H9 (cell line): ENCODE measurements at regions not wholly inside any gene's neighbourhood (a gene's known extent, or its start where the extent isn't known, plus 50 kb on each side); places are given as distances from the start of the nearest gene placed in this dataset.
A peak's percentile ranks its signal among the peaks of the same experiment; 100 is the strongest.
"Not testable (repeated sequence)": the region's sequence is repeated elsewhere in the genome, so short reads cannot be mapped to it uniquely, and the experiment has no call there.

Source experiments
- DNase-seq: peaks from one replicate; pipeline ENCODE4 v3.0.0-alpha.2; 2017
- H2AFZ ChIP-seq: one replicate; pipeline ENCODE4 v1.6.1; 2013; ENCODE audit warnings: mild to moderate bottlenecking, low read length, control low read depth, moderate library complexity
- H2AK5ac ChIP-seq: 2 replicates; pipeline ENCODE4 v1.6.1; 2013; ENCODE audit warnings: low read length, control low read depth, mixed read lengths; ENCODE audit not compliant: insufficient read length
- H2BK120ac ChIP-seq: one replicate; pipeline ENCODE4 v1.6.1; 2013; ENCODE audit warnings: low read depth, mild to moderate bottlenecking, low read length, control low read depth, inconsistent platforms; ENCODE audit not compliant: poor library complexity, severe bottlenecking
- H2BK12ac ChIP-seq: 2 replicates; pipeline ENCODE4 v1.6.1; 2013; ENCODE audit warnings: low read length, control low read depth, mixed read lengths, low read depth; ENCODE audit not compliant: insufficient read length
- H2BK15ac ChIP-seq: 2 replicates; pipeline ENCODE4 v1.6.1; 2013; ENCODE audit warnings: low read depth, low read length, control low read depth
- H2BK20ac ChIP-seq: one replicate; pipeline ENCODE4 v1.6.1; 2013; ENCODE audit warnings: low read depth, mild to moderate bottlenecking, low read length, control low read depth, inconsistent platforms; ENCODE audit not compliant: poor library complexity, severe bottlenecking
- H2BK5ac ChIP-seq: 2 replicates; pipeline ENCODE4 v1.6.1; 2013; ENCODE audit warnings: low read length, control low read depth, mixed read lengths; ENCODE audit not compliant: insufficient read length
- H3K14ac ChIP-seq: 2 replicates; pipeline ENCODE4 v1.6.1; 2013; ENCODE audit warnings: low read length, control low read depth; ENCODE audit not compliant: insufficient read depth
- H3K18ac ChIP-seq: 2 replicates; pipeline ENCODE4 v1.6.1; 2013; ENCODE audit warnings: low read depth, mild to moderate bottlenecking, mixed read lengths, low read length, control low read depth; ENCODE audit not compliant: insufficient read length
- H3K23ac ChIP-seq: 2 replicates; pipeline ENCODE4 v1.6.1; 2013; ENCODE audit warnings: low read length, control low read depth, mixed read lengths, low read depth; ENCODE audit not compliant: insufficient read length
- H3K23me2 ChIP-seq: 2 replicates; pipeline ENCODE4 v1.6.1; 2013; ENCODE audit warnings: low read depth, mild to moderate bottlenecking, mixed read lengths, low read length, control low read depth; ENCODE audit not compliant: insufficient read length, poor library complexity, severe bottlenecking
- H3K27ac ChIP-seq: 2 replicates; pipeline ENCODE4 v1.5.1; 2013; ENCODE audit warnings: low read length, control low read depth, mixed read lengths, low read depth; ENCODE audit not compliant: insufficient read length
- H3K27me3 ChIP-seq: 2 replicates; pipeline ENCODE4 v1.6.1; 2013; ENCODE audit warnings: low read length, control low read depth, inconsistent platforms; ENCODE audit not compliant: insufficient read depth
- H3K4ac ChIP-seq: 2 replicates; pipeline ENCODE4 v1.6.1; 2013; ENCODE audit warnings: low read depth, mild to moderate bottlenecking, control low read depth, inconsistent platforms, low read length, moderate library complexity
- H3K4me1 ChIP-seq: 2 replicates; pipeline ENCODE4 v1.6.1; 2013; ENCODE audit warnings: low read length, control low read depth, inconsistent platforms; ENCODE audit not compliant: insufficient read depth
- H3K4me2 ChIP-seq: 2 replicates; pipeline ENCODE4 v1.6.1; 2013; ENCODE audit warnings: low read length, control low read depth, mixed read lengths; ENCODE audit not compliant: insufficient read length, insufficient read depth
- H3K56ac ChIP-seq: 2 replicates; pipeline ENCODE4 v1.6.1; 2013; ENCODE audit warnings: low read depth, mild to moderate bottlenecking, mixed read lengths, low read length, control low read depth; ENCODE audit not compliant: insufficient read length
- H3K79me1 ChIP-seq: 2 replicates; pipeline ENCODE4 v1.6.1; 2013; ENCODE audit warnings: low read depth, mild to moderate bottlenecking, moderate library complexity, low read length, control low read depth, inconsistent platforms; ENCODE audit not compliant: insufficient read depth, poor library complexity, severe bottlenecking
- H3K79me2 ChIP-seq: 2 replicates; pipeline ENCODE4 v1.6.1; 2013; ENCODE audit warnings: low read length, control low read depth, inconsistent platforms; ENCODE audit not compliant: insufficient read depth
- H3K9ac ChIP-seq: 2 replicates; pipeline ENCODE4 v1.6.1; 2013; ENCODE audit warnings: low read length, control low read depth, mixed read lengths; ENCODE audit not compliant: insufficient read length; ENCODE audit errors: extremely low read depth
- H3K9me3 ChIP-seq: one replicate; pipeline ENCODE4 v1.6.1; 2013; ENCODE audit warnings: low read depth, low read length, inconsistent platforms; ENCODE audit not compliant: control insufficient read depth
- H3T11ph ChIP-seq: one replicate; pipeline ENCODE4 v1.6.1; 2013; ENCODE audit warnings: mild to moderate bottlenecking, low read length, control low read depth, inconsistent platforms
- H4K20me1 ChIP-seq: one replicate; pipeline ENCODE4 v1.6.1; 2013; ENCODE audit not compliant: control insufficient read depth, insufficient read length, insufficient read depth
- H4K5ac ChIP-seq: 2 replicates; pipeline ENCODE4 v1.6.1; 2013; ENCODE audit warnings: low read depth, mild to moderate bottlenecking, mixed read lengths, low read length, control low read depth; ENCODE audit not compliant: insufficient read length
- H4K8ac ChIP-seq: replicated peaks from 2 replicates; pipeline ENCODE4 v1.6.1; 2013; ENCODE audit warnings: low read length, control low read depth, mixed read lengths, low read depth; ENCODE audit not compliant: insufficient read length
- H4K91ac ChIP-seq: 2 replicates; pipeline ENCODE4 v1.6.1; 2013; ENCODE audit warnings: low read depth, mild to moderate bottlenecking, moderate library complexity, mixed read lengths, low read length, control low read depth; ENCODE audit not compliant: insufficient read length
- H3K27ac Mint-ChIP-seq, 3 experiments: 2 replicates in 2 of 3; 3 replicates in 1 of 3; pipeline ENCODE4 v1.8.0; 2020 to 2021; ENCODE audit warnings: mixed read lengths in 3 of 3, mild to moderate bottlenecking in 1 of 3, moderate library complexity in 1 of 3
- H3K27me3 Mint-ChIP-seq: 2 replicates; pipeline ENCODE4 v1.8.0; 2021; ENCODE audit warnings: low read depth, mild to moderate bottlenecking, moderate library complexity, mixed read lengths
- H3K36me3 Mint-ChIP-seq, 3 experiments: 2 replicates in 2 of 3; 3 replicates in 1 of 3; pipeline ENCODE4 v1.8.0; 2020 to 2021; ENCODE audit warnings: low read depth in 3 of 3, mixed read lengths in 3 of 3; ENCODE audit not compliant: insufficient read depth in 1 of 3
- H3K4me1 Mint-ChIP-seq, 2 experiments: 2 replicates each; pipeline ENCODE4 v1.8.0; 2020; ENCODE audit warnings: mixed read lengths in 2 of 2
- H3K4me3 Mint-ChIP-seq, 2 experiments: 2 replicates in 1 of 2; 3 replicates in 1 of 2; pipeline ENCODE4 v1.8.0; 2020 to 2021; ENCODE audit warnings: mild to moderate bottlenecking in 2 of 2, mixed read lengths in 2 of 2, moderate library complexity in 1 of 2
- H3K9me3 Mint-ChIP-seq, 2 experiments: 2 replicates in 1 of 2; 3 replicates in 1 of 2; pipeline ENCODE4 v1.8.0; 2020; ENCODE audit warnings: mild to moderate bottlenecking in 2 of 2, mixed read lengths in 2 of 2, moderate library complexity in 1 of 2
- WGBS: extraction: QIAGEN DNeasy Blood & Tissue Kit; methylation state at CpG from one replicate; pipeline ENCODE4 v1.1.7; 2013; ENCODE audit warnings: missing lambda C conversion rate, low lambda C conversion rate, mixed read lengths; ENCODE audit not compliant: insufficient read length; ENCODE audit errors: extremely low coverage; 5-methylcytosine and 5-hydroxymethylcytosine counted together
- TF ChIP-seq, protein P1 (sequence below): fragments of 200-600 bp; sonication (generic); conservative IDR thresholded peaks from 3 replicates; pipeline ENCODE4 v1.8.0; 2021; ENCODE audit warnings: antibody characterized with exemption, mild to moderate bottlenecking

DNA sequence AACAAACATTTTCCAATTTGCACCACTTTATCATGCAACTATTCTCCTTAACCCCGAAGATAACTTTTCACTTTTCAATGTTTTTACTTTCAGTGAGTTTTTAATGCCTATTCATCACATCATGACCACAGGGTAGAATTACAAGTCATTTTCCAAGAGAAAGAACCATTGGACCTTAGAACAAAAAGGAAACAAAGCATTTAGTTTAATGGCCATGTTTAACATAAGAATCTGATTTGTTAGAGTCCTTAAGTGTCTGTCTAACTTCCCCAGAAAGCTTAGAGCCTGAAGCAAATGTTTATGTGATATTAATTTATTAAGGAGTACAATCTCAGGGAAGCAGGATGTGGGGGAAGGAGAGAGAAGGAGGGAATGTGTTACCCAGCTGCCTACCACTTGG is 325.8 kb upstream of the RIOK2 start:
- H3K79me1 ChIP-seq: no peaks in the 10 kb centered on the region
- no peak overlapping the region for H2AFZ ChIP-seq
- H3K27me3 Mint-ChIP-seq: no peaks in the 10 kb centered on the region
- no peaks in the 10 kb centered on the region for H3K23me2 ChIP-seq
- no peak overlapping the region for H3K18ac ChIP-seq
- no peak overlapping the region for H2BK12ac ChIP-seq
- no peaks in the 10 kb centered on the region for H3K27me3 ChIP-seq
- H3K4me1 ChIP-seq: no peaks in the 10 kb centered on the region; the same call in 1 of the 2 replicates
- H3K4me2 ChIP-seq: no peak overlapping the region
- H3K4me3 Mint-ChIP-seq: no peak overlapping the region
- H3K27ac ChIP-seq: no peak overlapping the region
- no peaks in the 10 kb centered on the region for H3K9me3 ChIP-seq
- H2BK20ac ChIP-seq: no peak overlapping the region
- H2BK15ac ChIP-seq: no peak overlapping the region
- no peak overlapping the region for H3K9ac ChIP-seq
- no peak overlapping the region for H3K23ac ChIP-seq
- no peak for DNase-seq
- H4K91ac ChIP-seq: no peak overlapping the region
- H3K14ac ChIP-seq: no peak overlapping the region
- no peak overlapping the region for H2BK5ac ChIP-seq
- no peak overlapping the region for H3T11ph ChIP-seq
- H4K8ac ChIP-seq: no peak overlapping the region
- H3K56ac ChIP-seq: no peak overlapping the region
- H2BK120ac ChIP-seq: no peak overlapping the region
- WGBS: no CpG with 5 or more reads among the region's 1 CpG
- H3K9me3 Mint-ChIP-seq: no peaks in the 10 kb centered on the region; a peak in 2 of 5 replicates
- TF ChIP-seq, protein P1, sequence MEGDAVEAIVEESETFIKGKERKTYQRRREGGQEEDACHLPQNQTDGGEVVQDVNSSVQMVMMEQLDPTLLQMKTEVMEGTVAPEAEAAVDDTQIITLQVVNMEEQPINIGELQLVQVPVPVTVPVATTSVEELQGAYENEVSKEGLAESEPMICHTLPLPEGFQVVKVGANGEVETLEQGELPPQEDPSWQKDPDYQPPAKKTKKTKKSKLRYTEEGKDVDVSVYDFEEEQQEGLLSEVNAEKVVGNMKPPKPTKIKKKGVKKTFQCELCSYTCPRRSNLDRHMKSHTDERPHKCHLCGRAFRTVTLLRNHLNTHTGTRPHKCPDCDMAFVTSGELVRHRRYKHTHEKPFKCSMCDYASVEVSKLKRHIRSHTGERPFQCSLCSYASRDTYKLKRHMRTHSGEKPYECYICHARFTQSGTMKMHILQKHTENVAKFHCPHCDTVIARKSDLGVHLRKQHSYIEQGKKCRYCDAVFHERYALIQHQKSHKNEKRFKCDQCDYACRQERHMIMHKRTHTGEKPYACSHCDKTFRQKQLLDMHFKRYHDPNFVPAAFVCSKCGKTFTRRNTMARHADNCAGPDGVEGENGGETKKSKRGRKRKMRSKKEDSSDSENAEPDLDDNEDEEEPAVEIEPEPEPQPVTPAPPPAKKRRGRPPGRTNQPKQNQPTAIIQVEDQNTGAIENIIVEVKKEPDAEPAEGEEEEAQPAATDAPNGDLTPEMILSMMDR: no peak
- no peaks in the 10 kb centered on the region for H4K20me1 ChIP-seq
- H3K4ac ChIP-seq: no peak overlapping the region
- no peak overlapping the region for H4K5ac ChIP-seq
- H3K36me3 Mint-ChIP-seq: no peaks in the 10 kb centered on the region; a peak in 1 of 7 replicates
- peaks cover 25 to 28% of the 10 kb centered on the region in 2 experiments for H3K4me1 Mint-ChIP-seq
- no peaks in the 10 kb centered on the region for H3K79me2 ChIP-seq
- H2AK5ac ChIP-seq: no peak overlapping the region
- H3K27ac Mint-ChIP-seq: peak overlapping the region in 2 of 3 experiments; percentile 70 to 74; a peak in 1 of 7 replicates

GRCh38 chr5:97519565-97519964 is 336.5 kb upstream of the RIOK2 start:
- not testable (repeated sequence) for H3K9me3 Mint-ChIP-seq, H4K20me1 ChIP-seq

More at GRCh38 chr5:97519565-97519964, 336.5 kb upstream of the RIOK2 start:
- H3K23me2 ChIP-seq, H3K79me1 ChIP-seq, H3K9ac ChIP-seq, H2BK5ac ChIP-seq, DNase-seq, H3K4ac ChIP-seq, H2BK20ac ChIP-seq, H2BK120ac ChIP-seq, H3K27me3 ChIP-seq, H3K23ac ChIP-seq, H3K27me3 Mint-ChIP-seq, H2BK12ac ChIP-seq, H3K4me1 Mint-ChIP-seq, H3K79me2 ChIP-seq, H4K91ac ChIP-seq, H3K4me1 ChIP-seq, H3K4me3 Mint-ChIP-seq, H3K14ac ChIP-seq, H2BK15ac ChIP-seq, H4K5ac ChIP-seq, H2AFZ ChIP-seq, H3K18ac ChIP-seq, H2AK5ac ChIP-seq, H3T11ph ChIP-seq, H3K56ac ChIP-seq, H4K8ac ChIP-seq, H3K4me2 ChIP-seq, H3K27ac ChIP-seq, H3K9me3 ChIP-seq: not testable (repeated sequence)
- Mint-ChIP-seq H3K27ac (peak overlapping the region in 2 of 3 experiments; percentile 75 to 87; a peak in 2 of 7 replicates), H3K36me3 (peaks cover 3 to 16% (median 7%) of the 10 kb centered on the region in 3 experiments; a peak in 6 of 7 replicates)
- WGBS: no CpG with 5 or more reads among the region's 22 CpGs
